GM23338 (cell line): ENCODE measurements at regions not wholly inside any gene's neighbourhood (a gene's known extent, or its start where the extent isn't known, plus 50 kb on each side); places are given as distances from the start of the nearest gene placed in this dataset.

Source experiments
- ATAC-seq: fragments of 200-7000 bp; cut with Tn5 transposase; 3 replicates; pipeline ENCODE4 v1.9.1; 2020
- DNase-seq: peaks from one replicate; pipeline ENCODE4 v3.0.0-alpha.2; 2015; ENCODE audit warnings: low spot score
- H2AFZ ChIP-seq: fragments of 200-600 bp; sonication (generic); 2 replicates; pipeline ENCODE4 v1.8.0; 2016; ENCODE audit warnings: antibody characterized with exemption, mild to moderate bottlenecking, moderate library complexity
- H3F3A ChIP-seq: fragments of 200-600 bp; sonication (generic); replicated peaks from 2 replicates; pipeline ENCODE4 v1.8.0; 2017; ENCODE audit warnings: antibody characterized with exemption, mixed run types, low read depth
- H3K27ac ChIP-seq: fragments of 200-600 bp; sonication (generic); 2 replicates; pipeline ENCODE4 v1.6.1; 2016; ENCODE audit warnings: low read depth
- H3K27me3 ChIP-seq: fragments of 200-600 bp; sonication (generic); 2 replicates; pipeline ENCODE4 v1.8.0; 2016; ENCODE audit warnings: mild to moderate bottlenecking, mixed run types, moderate library complexity; ENCODE audit not compliant: insufficient read depth
- H3K36me3 ChIP-seq: fragments of 200-600 bp; sonication (generic); 2 replicates; pipeline ENCODE4 v1.8.0; 2016; ENCODE audit warnings: mild to moderate bottlenecking; ENCODE audit not compliant: insufficient read depth
- H3K4me1 ChIP-seq: fragments of 200-600 bp; sonication (generic); 2 replicates; pipeline ENCODE4 v1.8.0; 2016; ENCODE audit warnings: mild to moderate bottlenecking, moderate library complexity; ENCODE audit not compliant: insufficient read depth
- H3K4me2 ChIP-seq: fragments of 200-600 bp; sonication (generic); 2 replicates; pipeline ENCODE4 v1.7.1; 2017; ENCODE audit warnings: mixed run types
- H3K4me3 ChIP-seq: fragments of 200-600 bp; sonication (generic); 2 replicates; pipeline ENCODE4 v1.6.1; 2016; ENCODE audit warnings: mixed run types
- H3K79me2 ChIP-seq: fragments of 200-600 bp; sonication (generic); replicated peaks from 2 replicates; pipeline ENCODE4 v1.8.0; 2017; ENCODE audit warnings: mild to moderate bottlenecking; ENCODE audit not compliant: insufficient read depth
- H3K9me2 ChIP-seq: fragments of 200-600 bp; sonication (generic); 2 replicates; pipeline ENCODE4 v1.8.0; 2017; ENCODE audit not compliant: insufficient read depth
- H4K20me1 ChIP-seq: fragments of 200-600 bp; sonication (generic); replicated peaks from 2 replicates; pipeline ENCODE4 v1.8.0; 2017; ENCODE audit warnings: mild to moderate bottlenecking; ENCODE audit not compliant: insufficient read depth
- H3K27ac Mint-ChIP-seq: 2 replicates; pipeline ENCODE4 v1.8.0; 2020; ENCODE audit warnings: inconsistent platforms, mild to moderate bottlenecking, moderate library complexity, mixed read lengths
- H3K27me3 Mint-ChIP-seq: 3 replicates; pipeline ENCODE4 v1.8.0; 2022; ENCODE audit warnings: low read depth, mild to moderate bottlenecking, moderate library complexity, mixed read lengths, inconsistent platforms; ENCODE audit not compliant: insufficient read depth, poor library complexity
- H3K36me3 Mint-ChIP-seq: 3 replicates; pipeline ENCODE4 v1.8.0; 2021; ENCODE audit warnings: low read depth, mild to moderate bottlenecking, inconsistent platforms, moderate library complexity, mixed read lengths
- H3K4me1 Mint-ChIP-seq: 3 replicates; pipeline ENCODE4 v1.8.0; 2020; ENCODE audit warnings: mild to moderate bottlenecking, inconsistent platforms, mixed read lengths
- H3K4me3 Mint-ChIP-seq: 3 replicates; pipeline ENCODE4 v1.8.0; 2021; ENCODE audit warnings: moderate library complexity, mild to moderate bottlenecking, inconsistent platforms, mixed read lengths
- H3K9me3 Mint-ChIP-seq: 3 replicates; pipeline ENCODE4 v1.8.0; 2020; ENCODE audit warnings: moderate library complexity, mild to moderate bottlenecking, inconsistent platforms, mixed read lengths
- CREB1 ChIP-seq: fragments of 250-450 bp; sonication (Bioruptor Pico); IDR thresholded peaks from 2 replicates; pipeline ENCODE4 v1.5.0; 2020; ENCODE audit warnings: low read depth, mild to moderate bottlenecking, moderate library complexity
- CTCF ChIP-seq, 2 experiments: fragments of 200-600 bp in 1 of 2; sonication (generic) in 1 of 2; conservative IDR thresholded peaks; 2 replicates each; pipeline versions ENCODE4 v1.5.1 to v1.6.1; 2016 to 2017; ENCODE audit warnings: antibody characterized with exemption in 2 of 2, low read depth in 2 of 2, mild to moderate bottlenecking in 2 of 2, moderate library complexity in 1 of 2
- ETS1 ChIP-seq: IDR thresholded peaks from 2 replicates; pipeline ENCODE4 v1.6.1; 2016; ENCODE audit warnings: antibody characterized with exemption
- EZH2 ChIP-seq: fragments of 200-600 bp; sonication (generic); IDR thresholded peaks from one replicate; pipeline ENCODE4 v1.8.0; 2017; ENCODE audit warnings: antibody characterized with exemption, mild to moderate bottlenecking, low read depth; ENCODE audit not compliant: unreplicated experiment
- EZH2phosphoT487 ChIP-seq: fragments of 200-600 bp; sonication (generic); IDR thresholded peaks from one replicate; pipeline ENCODE4 v1.8.1; 2018; ENCODE audit warnings: antibody characterized with exemption; ENCODE audit not compliant: unreplicated experiment
- JUNB ChIP-seq: IDR thresholded peaks from one replicate; pipeline ENCODE4 v1.6.1; 2016; ENCODE audit warnings: antibody characterized with exemption; ENCODE audit not compliant: unreplicated experiment
- NANOG ChIP-seq: IDR thresholded peaks from 2 replicates; pipeline ENCODE4 v1.6.1; 2016; ENCODE audit warnings: antibody characterized with exemption, borderline replicate concordance
- POLR2AphosphoS5 ChIP-seq: IDR thresholded peaks from 2 replicates; pipeline ENCODE4 v1.6.1; 2016; ENCODE audit warnings: antibody characterized with exemption, low read depth
- REST ChIP-seq: IDR thresholded peaks from one replicate; pipeline ENCODE4 v1.6.1; 2018; ENCODE audit warnings: antibody characterized with exemption; ENCODE audit not compliant: unreplicated experiment
- STAT1 ChIP-seq: IDR thresholded peaks from one replicate; pipeline ENCODE4 v1.6.1; 2016; ENCODE audit warnings: antibody characterized with exemption; ENCODE audit not compliant: unreplicated experiment
- ZNF114 ChIP-seq: fragments of 250-450 bp; sonication (Bioruptor Pico); IDR thresholded peaks from 2 replicates; pipeline ENCODE4 v1.5.0; 2020; ENCODE audit warnings: mild to moderate bottlenecking, moderate library complexity
- ZNF331 ChIP-seq: fragments of 250-450 bp; sonication (Bioruptor Pico); IDR thresholded peaks from 2 replicates; pipeline ENCODE4 v1.5.0; 2020; ENCODE audit warnings: low read depth, mild to moderate bottlenecking, moderate library complexity
- ZNF462 ChIP-seq: fragments of 250-450 bp; sonication (Bioruptor Pico); IDR thresholded peaks from 2 replicates; pipeline ENCODE4 v1.5.0; 2020; ENCODE audit warnings: mild to moderate bottlenecking, moderate library complexity

GRCh38 chr5:125610892-125611291, 812.3 kb upstream of the GRAMD2B start:
- Mint-ChIP-seq H3K36me3 (peaks cover 4% of the 10 kb centered on the region; the same call in 1 of the 3 replicates), H3K9me3 (peaks cover 7% of the 10 kb centered on the region; the same call in 2 of the 3 replicates), H3K4me3 (no peak overlapping the region), H3K27ac (no peak overlapping the region), H3K27me3 (no peaks in the 10 kb centered on the region), H3K4me1 (no peaks in the 10 kb centered on the region)
- Histone ChIP-seq H3K4me1 (no peaks in the 10 kb centered on the region), H3K4me2 (no peak overlapping the region), H3K4me3 (no peak overlapping the region), H3K27ac (no peak overlapping the region), H3K79me2 (no peaks in the 10 kb centered on the region), H3K36me3 (no peaks in the 10 kb centered on the region), H3K9me2 (peaks cover 11% of the 10 kb centered on the region; the same call in 1 of the 2 replicates), H4K20me1 (no peaks in the 10 kb centered on the region), H3K27me3 (no peaks in the 10 kb centered on the region), H3F3A (no peaks in the 10 kb centered on the region), H2AFZ (no peak overlapping the region)
- no peak for ATAC-seq
- DNase-seq: no peak
- no peak for TF ChIP-seq REST
- TF ChIP-seq STAT1: no peak
- no peak for TF ChIP-seq POLR2AphosphoS5
- no peak for TF ChIP-seq JUNB
- no peak for TF ChIP-seq NANOG
- TF ChIP-seq ZNF114: no peak
- no peak for TF ChIP-seq EZH2phosphoT487
- TF ChIP-seq ZNF331 (CRISPR knock-in tag): no peak
- no peak for TF ChIP-seq CTCF (conservative IDR thresholded peaks at IDR 0.05; ENCODE audit: low read depth in 2 of 2)
- no peak for TF ChIP-seq EZH2
- no peak for TF ChIP-seq CREB1
- no peak for TF ChIP-seq ETS1
- no peak for TF ChIP-seq ZNF462 (CRISPR knock-in tag)
